B cell (primary cell): ENCODE measurements at regions not wholly inside any gene's neighbourhood (a gene's known extent, or its start where the extent isn't known, plus 50 kb on each side); places are given as distances from the start of the nearest gene placed in this dataset.

ENCODE experiments used
- ATAC-seq: fragments of 200-7000 bp; cut with Tn5 transposase; one replicate; pipeline ENCODE4 v1.10.0; 2021; ENCODE audit warnings: low read depth, mild to moderate bottlenecking, moderate number of reproducible peaks, moderate library complexity
- CTCF ChIA-PET: fragments of 350-600 bp; sonication (Branson Sonifier 250); formaldehyde crosslinking; loops from one replicate; lab custom pipeline; 2021; ENCODE audit warnings: antibody characterized with exemption, inconsistent platforms; lab: Charles Lee
- POLR2A ChIA-PET: fragments of 350-600 bp; sonication (Branson Sonifier 250); formaldehyde crosslinking; loops from one replicate; lab custom pipeline; 2021; ENCODE audit warnings: antibody characterized with exemption; lab: Charles Lee
- DNase-seq: peaks from one replicate; pipeline ENCODE4 v3.0.0; 2013
- H2AFZ ChIP-seq: 2 replicates; pipeline ENCODE4 v1.6.1; 2012; ENCODE audit warnings: mild to moderate bottlenecking, low read depth, low read length; ENCODE audit not compliant: insufficient read depth, poor library complexity, severe bottlenecking
- H3K27ac ChIP-seq, 2 donors: 1 replicate in 1 of 2; 2 replicates in 1 of 2; pipeline ENCODE4 v1.5.1; 2012 to 2013; ENCODE audit warnings: low read length in 2 of 2, mild to moderate bottlenecking in 2 of 2, moderate library complexity in 1 of 2
- H3K27me3 ChIP-seq, 4 experiments: fragments of 200-600 bp in 1 of 4; sonication (generic) in 1 of 4; replicated peaks in 1 of 4; 1 replicate in 2 of 4; 2 replicates in 2 of 4; pipeline versions ENCODE4 v1.6.1 to v1.7.0; 2013 to 2016; ENCODE audit warnings: low read length in 3 of 4, mild to moderate bottlenecking in 2 of 4, mixed read lengths in 1 of 4, moderate library complexity in 1 of 4; ENCODE audit not compliant: insufficient read depth in 4 of 4, control insufficient read depth in 3 of 4; ENCODE audit errors: control extremely low read depth in 1 of 4
- H3K36me3 ChIP-seq, 2 experiments: replicated peaks in 1 of 2; 1 replicate in 1 of 2; 2 replicates in 1 of 2; pipeline versions ENCODE4 v1.6.1 to v1.7.1; 2013; ENCODE audit warnings: low read length in 1 of 2; ENCODE audit not compliant: insufficient read depth in 2 of 2, control insufficient read depth in 1 of 2; ENCODE audit errors: control extremely low read depth in 1 of 2, extremely low read depth in 1 of 2
- H3K4me1 ChIP-seq, 2 donors: fragments of 200-600 bp in 1 of 2; sonication (generic) in 1 of 2; 1 replicate in 1 of 2; 2 replicates in 1 of 2; pipeline versions ENCODE4 v1.5.1 to v1.6.1; 2013 to 2017; ENCODE audit warnings: low read length in 2 of 2; ENCODE audit not compliant: control insufficient read depth in 2 of 2, insufficient read depth in 2 of 2
- H3K4me2 ChIP-seq: replicated peaks from 2 replicates; pipeline ENCODE3; 2012; ENCODE audit warnings: mild to moderate bottlenecking, low read depth, low read length; ENCODE audit not compliant: poor library complexity, severe bottlenecking
- H3K4me3 ChIP-seq, 5 experiments: fragments of 200-600 bp in 1 of 5; sonication (generic) in 1 of 5; 1 replicate in 3 of 5; 2 replicates in 2 of 5; pipeline versions ENCODE4 v1.5.1 to v1.7.0; 2011 to 2016; ENCODE audit warnings: low read length in 4 of 5, mild to moderate bottlenecking in 4 of 5, low read depth in 2 of 5, control low read depth in 1 of 5, moderate library complexity in 1 of 5; ENCODE audit not compliant: insufficient read depth in 1 of 5; ENCODE audit errors: control extremely low read depth in 1 of 5, extremely low read depth in 1 of 5
- H3K79me2 ChIP-seq: fragments of 200-600 bp; sonication (generic); one replicate; pipeline ENCODE4 v1.6.0; 2016; ENCODE audit warnings: low read length; ENCODE audit not compliant: control insufficient read depth, insufficient read depth
- H3K9ac ChIP-seq: fragments of 200-600 bp; sonication (generic); 2 replicates; pipeline ENCODE4 v1.6.1; 2017; ENCODE audit warnings: mild to moderate bottlenecking, low read length, moderate library complexity
- H3K9me3 ChIP-seq, 3 donors: one replicate each; pipeline versions ENCODE4 v1.6.1 to v1.7.1; 2013; ENCODE audit warnings: low read length in 2 of 3; ENCODE audit not compliant: control insufficient read depth in 2 of 3, insufficient read depth in 1 of 3; ENCODE audit errors: control extremely low read depth in 1 of 3
- H4K20me1 ChIP-seq: 2 replicates; pipeline ENCODE4 v1.6.0; 2012; ENCODE audit warnings: mild to moderate bottlenecking, low read length; ENCODE audit not compliant: insufficient read depth, control insufficient read depth, poor library complexity, severe bottlenecking
- H3K27ac Mint-ChIP-seq: one replicate; pipeline ENCODE4 v1.8.0; 2021; ENCODE audit warnings: mixed read lengths
- H3K27me3 Mint-ChIP-seq: one replicate; pipeline ENCODE4 v1.8.0; 2021; ENCODE audit warnings: mixed read lengths
- H3K4me1 Mint-ChIP-seq: one replicate; pipeline ENCODE4 v1.8.0; 2021; ENCODE audit warnings: mixed read lengths
- H3K4me3 Mint-ChIP-seq: one replicate; pipeline ENCODE4 v1.8.0; 2021; ENCODE audit warnings: mixed read lengths
- H3K9me3 Mint-ChIP-seq: one replicate; pipeline ENCODE4 v1.8.0; 2022; ENCODE audit warnings: mixed read lengths; ENCODE audit not compliant: insufficient read depth
- EZH2 ChIP-seq: IDR thresholded peaks from 2 replicates; pipeline ENCODE4 v1.6.1; 2012; ENCODE audit warnings: borderline replicate concordance, low read depth, mild to moderate bottlenecking, moderate library complexity, low read length; ENCODE audit not compliant: insufficient read depth, poor library complexity, severe bottlenecking
- WGBS: methylation state at CpG from one replicate; pipeline ENCODE4 v1.1.5; 2013; ENCODE audit warnings: missing lambda C conversion rate; ENCODE audit not compliant: insufficient coverage; 5-methylcytosine and 5-hydroxymethylcytosine counted together
- intact Hi-C: fragments of 100-400 bp; cut with micrococcal nuclease; formaldehyde crosslinking; loops from one replicate; pipeline ENCODE4 v1.10.0; 2022
- TF ChIP-seq, protein P1 (sequence below): fragments of 200-600 bp; IDR thresholded peaks from one replicate; pipeline ENCODE4 v1.8.0; 2022; ENCODE audit warnings: antibody characterized with exemption, mild to moderate bottlenecking

DNA sequence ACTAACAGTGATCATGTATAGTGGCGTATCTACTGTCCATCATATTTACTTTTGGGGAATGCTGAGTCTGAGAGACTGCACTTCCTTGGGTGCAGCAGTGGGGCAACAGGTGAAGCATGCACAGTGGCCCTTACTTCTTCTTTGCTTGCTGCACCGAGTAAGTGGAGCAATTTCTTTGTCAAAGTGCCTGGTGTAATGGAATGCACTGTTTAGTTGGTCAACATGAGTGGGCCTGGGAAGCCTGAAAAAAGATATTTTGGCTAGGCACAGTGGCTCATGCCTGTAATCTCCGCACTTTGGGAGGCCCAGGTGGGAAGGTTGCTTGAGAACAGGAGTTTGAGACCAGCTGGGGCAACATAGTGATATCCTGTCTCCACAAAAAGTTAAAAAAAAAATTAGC lies 94.9 kb downstream of the OLFM4 start:
- WGBS: 64% methylated on average over 2 of the region's 3 CpGs
- Histone ChIP-seq H2AFZ (no peak overlapping the region), H3K27me3 (no peaks in the 10 kb centered on the region), H3K79me2 (no peaks in the 10 kb centered on the region), H3K9ac (no peak overlapping the region), H4K20me1 (no peaks in the 10 kb centered on the region), H3K36me3 (no peaks in the 10 kb centered on the region), H3K27ac (no peak overlapping the region), H3K4me2 (no peak overlapping the region), H3K9me3 (no peaks in the 10 kb centered on the region), H3K4me1 (no peaks in the 10 kb centered on the region), H3K4me3 (no peak overlapping the region)
- POLR2A ChIA-PET: no interaction called here
- CTCF ChIA-PET: no interaction called here
- TF ChIP-seq, protein P1, sequence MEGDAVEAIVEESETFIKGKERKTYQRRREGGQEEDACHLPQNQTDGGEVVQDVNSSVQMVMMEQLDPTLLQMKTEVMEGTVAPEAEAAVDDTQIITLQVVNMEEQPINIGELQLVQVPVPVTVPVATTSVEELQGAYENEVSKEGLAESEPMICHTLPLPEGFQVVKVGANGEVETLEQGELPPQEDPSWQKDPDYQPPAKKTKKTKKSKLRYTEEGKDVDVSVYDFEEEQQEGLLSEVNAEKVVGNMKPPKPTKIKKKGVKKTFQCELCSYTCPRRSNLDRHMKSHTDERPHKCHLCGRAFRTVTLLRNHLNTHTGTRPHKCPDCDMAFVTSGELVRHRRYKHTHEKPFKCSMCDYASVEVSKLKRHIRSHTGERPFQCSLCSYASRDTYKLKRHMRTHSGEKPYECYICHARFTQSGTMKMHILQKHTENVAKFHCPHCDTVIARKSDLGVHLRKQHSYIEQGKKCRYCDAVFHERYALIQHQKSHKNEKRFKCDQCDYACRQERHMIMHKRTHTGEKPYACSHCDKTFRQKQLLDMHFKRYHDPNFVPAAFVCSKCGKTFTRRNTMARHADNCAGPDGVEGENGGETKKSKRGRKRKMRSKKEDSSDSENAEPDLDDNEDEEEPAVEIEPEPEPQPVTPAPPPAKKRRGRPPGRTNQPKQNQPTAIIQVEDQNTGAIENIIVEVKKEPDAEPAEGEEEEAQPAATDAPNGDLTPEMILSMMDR: no peak
- no peak for TF ChIP-seq EZH2
- Mint-ChIP-seq H3K9me3 (no peaks in the 10 kb centered on the region), H3K4me3 (no peak overlapping the region), H3K27ac (no peak overlapping the region), H3K4me1 (no peaks in the 10 kb centered on the region), H3K27me3 (no peaks in the 10 kb centered on the region)
- DNase-seq (no peak), ATAC-seq (no peak)
- intact Hi-C loops: no loop called here

DNA sequence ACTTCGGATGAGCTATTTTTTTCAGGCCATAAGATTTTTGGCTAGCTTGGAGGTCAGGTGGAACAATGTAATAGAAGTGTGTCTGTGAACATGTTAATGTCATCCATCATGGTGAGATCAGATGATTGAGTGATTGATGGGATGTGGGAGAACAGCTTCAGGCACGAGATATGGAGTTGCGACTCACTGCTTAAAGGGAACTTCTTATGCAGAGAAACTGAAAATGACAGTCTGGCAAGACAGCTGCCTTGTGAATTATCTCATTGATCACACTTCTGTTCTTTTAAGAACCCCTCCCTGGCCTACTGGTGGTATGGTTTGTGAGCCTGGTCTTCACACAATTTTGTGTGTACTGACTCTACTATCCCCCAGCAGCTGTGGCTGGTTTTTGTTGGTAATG lies 96.0 kb downstream of the OLFM4 start:
- no peaks in the 10 kb centered on the region for H4K20me1 ChIP-seq
- DNase-seq (no peak), ATAC-seq (no peak)
- H2AFZ ChIP-seq: no peak overlapping the region
- no peaks in the 10 kb centered on the region for H3K27me3 ChIP-seq
- Mint-ChIP-seq H3K27ac (no peak overlapping the region), H3K9me3 (no peaks in the 10 kb centered on the region), H3K4me3 (no peak overlapping the region), H3K4me1 (no peaks in the 10 kb centered on the region), H3K27me3 (no peaks in the 10 kb centered on the region)
- no peaks in the 10 kb centered on the region for H3K4me1 ChIP-seq
- ChIA-PET CTCF (no interaction called here), POLR2A (no interaction called here)
- no peak overlapping the region for H3K4me2 ChIP-seq
- H3K79me2 ChIP-seq: no peaks in the 10 kb centered on the region
- intact Hi-C loops: no loop called here
- no peak overlapping the region for H3K4me3 ChIP-seq
- TF ChIP-seq EZH2: no peak
- TF ChIP-seq, protein P1: no peak
- no peaks in the 10 kb centered on the region for H3K9me3 ChIP-seq
- H3K9ac ChIP-seq: no peak overlapping the region
- 67% methylated on average over 3 of the region's 3 CpGs for WGBS
- H3K27ac ChIP-seq: no peak overlapping the region
- H3K36me3 ChIP-seq: no peaks in the 10 kb centered on the region
